GM19025 (cell line): ENCODE measurements at regions not wholly inside any gene's neighbourhood (a gene's known extent, or its start where the extent isn't known, plus 50 kb on each side); places are given as distances from the start of the nearest gene placed in this dataset.
A peak's percentile ranks its signal among the peaks of the same experiment; 100 is the strongest.

Experiments
- ATAC-seq: cut with Tn5 transposase; IDR thresholded peaks from one replicate; pipeline ENCODE4 v1.9.1; 2021; ENCODE audit warnings: mild to moderate bottlenecking, low read depth, moderate library complexity; ENCODE audit not compliant: unreplicated experiment

- ATAC-seq = no peak
These were observed 54.3 kb downstream of the TMEM215 start for GRCh38 chr9:32837551-32838058.

GRCh38 chr9:32839013-32839885 is 55.9 kb downstream of the TMEM215 start:
- peak; percentile 65 for ATAC-seq

- no peak for ATAC-seq
These were observed 58.0 kb downstream of the TMEM215 start for GRCh38 chr9:32841314-32841713.

GRCh38 chr9:32843295-32843694 is 60.0 kb downstream of the TMEM215 start:
- no peak for ATAC-seq

GRCh38 chr9:32844259-32844658 is 60.9 kb downstream of the TMEM215 start:
- ATAC-seq = no peak

- no peak for ATAC-seq
These were observed 70.9 kb downstream of the TMEM215 start for GRCh38 chr9:32854271-32854670.

GRCh38 chr9:32855752-32856151 is 72.4 kb downstream of the TMEM215 start:
- ATAC-seq = no peak

GRCh38 chr9:32863291-32863690 is 80.0 kb downstream of the TMEM215 start:
- no peak for ATAC-seq

- no peak for ATAC-seq
These were observed 81.6 kb downstream of the TMEM215 start for GRCh38 chr9:32864971-32865370.

GRCh38 chr9:32866273-32866672 is 82.9 kb downstream of the TMEM215 start:
- ATAC-seq = no peak

GRCh38 chr9:32867026-32867425 is 83.7 kb downstream of the TMEM215 start:
- no peak for ATAC-seq

GRCh38 chr9:32867601-32868204 is 84.4 kb downstream of the TMEM215 start:
- ATAC-seq = no peak

GRCh38 chr9:32869404-32869803 is 86.1 kb downstream of the TMEM215 start:
- ATAC-seq = no peak

GRCh38 chr9:32873131-32873530 is 89.8 kb downstream of the TMEM215 start:
- no peak for ATAC-seq

GRCh38 chr9:32873553-32873952 is 90.2 kb downstream of the TMEM215 start:
- ATAC-seq = no peak

GRCh38 chr9:32875242-32875641 is 91.9 kb downstream of the TMEM215 start:
- ATAC-seq = no peak

GRCh38 chr9:32875748-32876147 is 92.4 kb downstream of the TMEM215 start:
- ATAC-seq = no peak

- no peak for ATAC-seq
These were observed 93.8 kb downstream of the TMEM215 start for GRCh38 chr9:32877103-32877502.

GRCh38 chr9:32877639-32878217 is 94.4 kb downstream of the TMEM215 start:
- no peak for ATAC-seq

- no peak for ATAC-seq
These were observed 96.0 kb downstream of the TMEM215 start for GRCh38 chr9:32879335-32879734.

- ATAC-seq = no peak
These were observed 98.6 kb downstream of the TMEM215 start for GRCh38 chr9:32881948-32882347.
